Retinal pigment epithelial cell (primary cell): ENCODE measurements at regions not wholly inside any gene's neighbourhood (a gene's known extent, or its start where the extent isn't known, plus 50 kb on each side); places are given as distances from the start of the nearest gene placed in this dataset.

Experiments
- DNase-seq: peaks from one replicate; pipeline ENCODE4 v3.0.0-alpha.2; 2010; ENCODE audit warnings: low read depth
- H3K4me3 ChIP-seq: 2 replicates; pipeline ENCODE4 v1.5.1; 2011; ENCODE audit warnings: mild to moderate bottlenecking, low read length, control low read depth, moderate library complexity
- TF ChIP-seq, protein P1 (sequence below): conservative IDR thresholded peaks from 2 replicates; pipeline ENCODE4 v1.5.1; 2011; ENCODE audit warnings: low read depth, low read length, control low read depth, inconsistent platforms

DNA sequence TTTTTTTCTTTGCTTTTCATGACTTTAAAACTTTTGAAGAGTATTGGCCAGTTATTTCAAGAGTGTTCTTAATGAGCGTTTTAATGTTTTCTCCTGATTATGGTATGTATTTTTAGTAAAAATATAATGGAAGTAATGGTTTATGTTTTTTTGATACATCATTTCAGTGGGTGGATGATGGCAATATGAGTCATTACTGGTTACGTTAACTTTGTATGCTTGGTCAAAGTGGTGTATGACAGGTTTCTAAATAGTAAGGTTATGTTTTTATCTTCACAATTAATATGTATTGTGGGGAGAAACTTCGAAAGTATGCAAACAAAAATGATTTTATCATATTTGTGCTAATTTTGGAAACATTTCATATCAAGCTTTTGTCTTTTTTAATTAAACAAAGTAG, 176.7 kb upstream of the PRDM9 start:
- no peak for DNase-seq
- H3K4me3 ChIP-seq = no peak overlapping the region
- TF ChIP-seq, protein P1, sequence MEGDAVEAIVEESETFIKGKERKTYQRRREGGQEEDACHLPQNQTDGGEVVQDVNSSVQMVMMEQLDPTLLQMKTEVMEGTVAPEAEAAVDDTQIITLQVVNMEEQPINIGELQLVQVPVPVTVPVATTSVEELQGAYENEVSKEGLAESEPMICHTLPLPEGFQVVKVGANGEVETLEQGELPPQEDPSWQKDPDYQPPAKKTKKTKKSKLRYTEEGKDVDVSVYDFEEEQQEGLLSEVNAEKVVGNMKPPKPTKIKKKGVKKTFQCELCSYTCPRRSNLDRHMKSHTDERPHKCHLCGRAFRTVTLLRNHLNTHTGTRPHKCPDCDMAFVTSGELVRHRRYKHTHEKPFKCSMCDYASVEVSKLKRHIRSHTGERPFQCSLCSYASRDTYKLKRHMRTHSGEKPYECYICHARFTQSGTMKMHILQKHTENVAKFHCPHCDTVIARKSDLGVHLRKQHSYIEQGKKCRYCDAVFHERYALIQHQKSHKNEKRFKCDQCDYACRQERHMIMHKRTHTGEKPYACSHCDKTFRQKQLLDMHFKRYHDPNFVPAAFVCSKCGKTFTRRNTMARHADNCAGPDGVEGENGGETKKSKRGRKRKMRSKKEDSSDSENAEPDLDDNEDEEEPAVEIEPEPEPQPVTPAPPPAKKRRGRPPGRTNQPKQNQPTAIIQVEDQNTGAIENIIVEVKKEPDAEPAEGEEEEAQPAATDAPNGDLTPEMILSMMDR = no peak

DNA sequence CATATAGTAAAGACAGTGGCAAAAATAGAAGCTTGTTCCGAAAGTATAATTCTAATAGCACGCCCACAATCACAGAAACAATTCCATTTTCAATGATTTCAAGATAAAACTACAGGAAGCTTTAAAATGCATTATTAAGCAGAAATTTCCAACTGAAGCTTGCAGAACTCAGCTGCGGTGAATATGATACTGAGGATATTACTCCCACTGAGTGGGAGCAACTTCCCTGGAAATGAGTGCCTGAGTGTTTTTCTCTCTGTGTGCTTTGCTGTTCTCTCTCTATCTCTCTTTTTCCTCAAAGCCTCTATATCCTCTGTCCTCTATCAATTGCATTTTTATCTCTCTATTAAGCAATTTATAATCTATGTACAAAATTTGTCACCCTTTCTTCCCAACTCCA, 187.5 kb upstream of the PRDM9 start:
- TF ChIP-seq, protein P1 = no peak
- no peak for DNase-seq

DNA sequence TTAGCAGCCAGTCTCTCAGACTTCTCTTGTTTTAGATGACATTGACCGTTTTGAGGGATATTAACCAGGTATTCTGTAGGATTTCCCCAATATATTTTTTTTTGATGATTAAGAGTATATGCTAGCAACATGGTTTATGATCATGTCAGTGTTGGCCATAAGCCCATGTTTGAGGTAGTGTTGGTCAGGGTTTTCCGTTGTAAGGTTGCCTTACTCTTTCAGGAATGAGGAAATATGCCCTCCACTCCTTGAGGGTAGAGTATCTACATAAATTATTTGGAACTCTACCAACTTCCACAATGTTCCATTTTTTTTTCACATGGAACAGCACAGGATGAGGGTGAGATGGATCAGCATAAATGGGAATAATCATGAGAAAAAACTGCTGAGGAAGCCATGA, 188.4 kb upstream of the PRDM9 start:
- TF ChIP-seq, protein P1 = no peak
- no peak for DNase-seq
- H3K4me3 ChIP-seq = no peak overlapping the region

More for the DNA sequence above, 187.5 kb upstream of the PRDM9 start:
- H3K4me3 ChIP-seq = no peak overlapping the region

DNA sequence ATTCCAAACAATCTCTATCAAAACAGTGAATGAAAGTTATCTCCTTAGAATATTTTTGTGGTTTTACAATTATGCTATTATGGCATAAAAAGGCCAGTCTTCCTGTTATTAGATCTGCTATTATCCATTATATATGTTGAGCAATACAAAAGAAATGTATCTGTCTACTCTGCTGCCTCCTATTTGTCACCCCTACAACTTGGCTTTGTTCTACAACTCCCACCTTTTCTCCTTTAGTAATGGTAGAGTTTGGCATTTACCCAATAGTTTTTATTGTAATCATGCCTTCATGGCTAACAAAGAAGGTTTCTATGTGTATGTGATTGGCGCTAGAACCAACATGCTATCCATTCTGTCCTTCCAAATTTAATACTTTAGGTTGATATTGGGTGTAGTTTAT, 189.2 kb upstream of the PRDM9 start:
- TF ChIP-seq, protein P1 = no peak
- no peak overlapping the region for H3K4me3 ChIP-seq
- no peak for DNase-seq

DNA sequence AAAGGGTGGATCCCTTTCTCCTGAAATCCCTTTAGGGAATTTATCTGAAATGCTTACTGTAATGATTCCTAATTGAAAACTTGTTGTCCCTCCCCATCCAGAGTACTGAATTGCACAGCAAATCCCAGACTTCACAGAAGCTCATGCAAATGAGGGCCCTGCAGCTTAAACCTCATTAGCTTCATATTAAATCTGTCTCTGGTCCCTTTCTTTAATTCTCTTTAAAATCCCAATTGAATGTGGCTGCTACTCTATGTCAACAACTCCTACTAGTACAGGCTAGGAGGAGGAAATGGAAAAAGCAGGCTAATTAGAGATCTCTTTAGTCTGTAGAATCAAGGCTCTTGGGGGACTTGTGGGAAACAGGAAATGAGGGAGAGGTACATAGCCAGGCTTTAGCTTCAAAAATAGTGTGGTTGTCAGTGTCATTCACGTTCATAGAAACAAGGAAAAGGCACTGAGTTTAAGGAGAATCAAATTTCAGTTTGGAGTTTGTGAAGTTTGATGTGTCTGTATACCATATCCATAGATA, 191.3 kb upstream of the PRDM9 start:
- no peak overlapping the region for H3K4me3 ChIP-seq
- DNase-seq = no peak
- TF ChIP-seq, protein P1 = no peak

DNA sequence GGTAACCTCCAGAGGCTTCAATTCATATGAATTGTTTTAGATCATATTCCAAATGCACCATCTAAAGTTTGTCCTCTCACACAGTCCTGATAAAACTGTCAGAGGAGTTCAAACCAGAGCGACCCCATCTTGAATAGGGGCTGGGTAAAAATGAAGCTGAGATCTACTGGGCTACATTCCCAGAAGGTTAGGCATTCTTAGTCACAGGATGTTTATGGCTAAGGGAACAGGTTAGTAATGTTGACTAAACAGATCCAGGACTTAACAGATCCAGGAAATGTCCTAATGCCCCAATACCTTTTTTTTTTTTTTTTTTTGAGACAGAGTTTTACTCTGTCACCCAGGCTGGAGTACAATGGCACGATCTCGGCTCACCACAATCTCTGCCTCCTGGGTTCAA, 192.6 kb upstream of the PRDM9 start:
- no peak for DNase-seq
- TF ChIP-seq, protein P1 = no peak
- no peak overlapping the region for H3K4me3 ChIP-seq

DNA sequence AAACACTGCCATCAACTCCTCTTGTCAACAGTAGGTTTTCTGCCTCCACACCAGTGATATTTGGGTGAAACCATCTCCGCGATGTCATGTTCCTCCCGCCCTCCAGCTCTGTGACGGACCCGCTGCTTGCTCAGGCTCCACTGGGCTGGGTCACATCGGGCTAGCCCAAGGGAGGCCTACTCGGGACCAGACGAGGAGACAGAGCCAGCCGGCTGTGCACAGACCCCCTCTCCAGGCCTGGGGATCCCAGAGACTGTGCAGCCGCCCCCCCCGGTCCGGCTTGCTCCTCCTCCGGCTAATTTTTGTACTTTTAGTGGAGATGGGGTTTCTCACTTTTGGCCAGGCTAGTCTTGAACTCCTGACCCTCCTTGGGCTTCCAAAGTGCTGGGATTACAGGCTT, 202.4 kb upstream of the PRDM9 start:
- TF ChIP-seq, protein P1 = no peak
- DNase-seq = no peak
- no peak overlapping the region for H3K4me3 ChIP-seq
